PFSK-1 (cell line): ENCODE measurements at regions not wholly inside any gene's neighbourhood (a gene's known extent, or its start where the extent isn't known, plus 50 kb on each side); places are given as distances from the start of the nearest gene placed in this dataset.

Experiments
- POLR2AphosphoS5 ChIP-seq: IDR thresholded peaks from 2 replicates; pipeline ENCODE4 v1.6.1; 2012; ENCODE audit warnings: low read depth, mild to moderate bottlenecking, control low read depth, low read length, moderate library complexity
- REST ChIP-seq, 2 experiments: IDR thresholded peaks; 2 replicates each; pipeline versions ENCODE4 v1.6.1 to v1.8.0; 2011 to 2012; ENCODE audit warnings: low read depth in 2 of 2, low read length in 2 of 2, control low read depth in 1 of 2, inconsistent platforms in 1 of 2, mild to moderate bottlenecking in 1 of 2, moderate library complexity in 1 of 2; ENCODE audit not compliant: insufficient read depth in 1 of 2
- TAF1 ChIP-seq: IDR thresholded peaks from 2 replicates; pipeline ENCODE4 v1.6.1; 2012; ENCODE audit warnings: low read length, control low read depth, borderline replicate concordance; ENCODE audit not compliant: insufficient read depth

GRCh38 chr6:165800337-165800736 lies 137.3 kb upstream of the PDE10A start:
- TF ChIP-seq TAF1 (no peak), POLR2AphosphoS5 (no peak), REST (IDR thresholded peaks at IDR 0.05; ENCODE audit: insufficient read depth in 1 of 2, low read depth in 2 of 2, low read length in 2 of 2) (no peak)
